HepG2 (cell line): ENCODE measurements at regions not wholly inside any gene's neighbourhood (a gene's known extent, or its start where the extent isn't known, plus 50 kb on each side); places are given as distances from the start of the nearest gene placed in this dataset.

Experiments used
- ATAC-seq: fragments of 200-7000 bp; cut with Tn5 transposase; 3 replicates; pipeline ENCODE4 v1.9.1; 2020; ENCODE audit warnings: mild to moderate bottlenecking, moderate library complexity
- BruUV-seq: library from RNA; stranded (reverse); fragments of 400-500 nt; replicated peaks from 2 replicates; lab custom pipeline; 2021; lab: Mats Ljungman, UMichigan
- CTCF ChIA-PET: fragments of 300-600 bp; formaldehyde crosslinking; extraction: SDS; loops from one replicate; lab custom pipeline; 2021; ENCODE audit warnings: low total read pairs, inconsistent platforms, low intra/inter-chr PET ratio; lab: Yijun Ruan, JAX
- POLR2A ChIA-PET: fragments of 350-600 bp; sonication (Branson Sonifier 250); formaldehyde crosslinking; loops from one replicate; lab custom pipeline; 2020; ENCODE audit warnings: antibody characterized with exemption, inconsistent platforms; lab: Yijun Ruan, JAX
- DNase-seq: peaks from one replicate; pipeline ENCODE4 v3.0.0-alpha.2; 2015; ENCODE audit warnings: low spot score
- FAIRE-seq: peaks from 3 replicates; lab custom pipeline; 2011; peaks lifted over from hg19 to GRCh38; lab: Jason Lieb, UNC
- H2AFZ ChIP-seq: one replicate; pipeline ENCODE4 v1.6.1; 2011; ENCODE audit warnings: low read length, inconsistent platforms
- H3K27ac ChIP-seq: fragments of 300-600 bp; 3 replicates; pipeline ENCODE4 v1.8.0; 2011; ENCODE audit warnings: mixed run types, mild to moderate bottlenecking, mixed read lengths, low read length, inconsistent platforms; ENCODE audit not compliant: insufficient read depth; ENCODE audit errors: extremely low read length
- H3K27me3 ChIP-seq, 2 experiments: fragments of 200-600 bp in 1 of 2; 2 replicates in 1 of 2; 3 replicates in 1 of 2; pipeline versions ENCODE4 v1.6.0 to v1.8.0; 2011; ENCODE audit warnings: low read length in 2 of 2, mild to moderate bottlenecking in 2 of 2, moderate library complexity in 2 of 2, inconsistent platforms in 1 of 2; ENCODE audit not compliant: insufficient read depth in 2 of 2, control insufficient read depth in 1 of 2
- H3K36me3 ChIP-seq, 2 experiments: fragments of 200-600 bp in 1 of 2; replicated peaks in 1 of 2; 2 replicates in 1 of 2; 3 replicates in 1 of 2; pipeline versions ENCODE4 v1.5.1 to v1.8.0; 2011; ENCODE audit warnings: low read length in 2 of 2, inconsistent platforms in 1 of 2; ENCODE audit not compliant: insufficient read depth in 2 of 2, control insufficient read depth in 1 of 2
- H3K4me1 ChIP-seq: 2 replicates; pipeline ENCODE4 v1.5.1; 2012; ENCODE audit warnings: low read length, inconsistent platforms; ENCODE audit not compliant: insufficient read depth
- H3K4me2 ChIP-seq: 2 replicates; pipeline ENCODE4 v1.6.0; 2011; ENCODE audit warnings: low read depth, low read length, inconsistent platforms
- H3K4me3 ChIP-seq, 3 experiments: fragments of 200-600 bp in 1 of 3; sonication (generic), shearing (Covaris generic) in 1 of 3; replicated peaks in 1 of 3; 2 replicates each; pipeline ENCODE4 v1.5.1; 2011 to 2016; ENCODE audit warnings: low read length in 3 of 3, inconsistent platforms in 2 of 3, low read depth in 2 of 3, mild to moderate bottlenecking in 2 of 3, control low read depth in 1 of 3, mixed read lengths in 1 of 3; ENCODE audit not compliant: insufficient read depth in 1 of 3
- H3K79me2 ChIP-seq: one replicate; pipeline ENCODE4 v1.6.1; 2011; ENCODE audit warnings: low read length, inconsistent platforms; ENCODE audit not compliant: insufficient read depth
- H3K9ac ChIP-seq: 2 replicates; pipeline ENCODE4 v1.6.0; 2011; ENCODE audit warnings: mild to moderate bottlenecking, low read depth, low read length, inconsistent platforms; ENCODE audit not compliant: insufficient read depth
- H3K9me3 ChIP-seq: 2 replicates; pipeline ENCODE4 v1.5.1; 2012; ENCODE audit warnings: mild to moderate bottlenecking, low read length
- H4K20me1 ChIP-seq: 2 replicates; pipeline ENCODE4 v1.6.0; 2011; ENCODE audit warnings: inconsistent platforms, mild to moderate bottlenecking, low read length, moderate library complexity; ENCODE audit not compliant: insufficient read depth
- EP300 ChIP-seq, 3 experiments: sonication (generic) in 1 of 3; formaldehyde crosslinking in 1 of 3; IDR thresholded peaks; 2 replicates each; pipeline versions ENCODE4 v1.5.1 to v1.6.1; 2011 to 2020; ENCODE audit warnings: low read depth in 2 of 3, low read length in 2 of 3, borderline replicate concordance in 1 of 3, improper control_type of control experiment in 1 of 3, mild to moderate bottlenecking in 1 of 3, missing genetic modification reagents in 1 of 3, moderate library complexity in 1 of 3
- NR3C1 ChIP-seq: sonication (generic); formaldehyde crosslinking; IDR thresholded peaks from 2 replicates; pipeline ENCODE4 v1.4.0; 2020; ENCODE audit warnings: missing genetic modification reagents
- ZNF367 ChIP-seq: sonication (generic); formaldehyde crosslinking; IDR thresholded peaks from 2 replicates; pipeline ENCODE4 v1.4.0; 2020; ENCODE audit warnings: missing genetic modification reagents, borderline replicate concordance
- ZNF577 ChIP-seq: sonication (generic); formaldehyde crosslinking; IDR thresholded peaks from 2 replicates; pipeline ENCODE4 v1.4.0; 2020; ENCODE audit warnings: mild to moderate bottlenecking, low read depth, missing genetic modification reagents, borderline replicate concordance
- WGBS: methylation state at CpG from one replicate; pipeline ENCODE4 v1.1.6; 2017; ENCODE audit warnings: low lambda C conversion rate; 5-methylcytosine and 5-hydroxymethylcytosine counted together
- in situ Hi-C: cut with HindIII; loops from 2 replicates; pipeline ENCODE4 v1.10.0; 2017; ENCODE audit warnings: low pct_unique_long_range_greater_than_20kb; ENCODE audit not compliant: extremely low pct_ligation_motif_present
- intact Hi-C: fragments of 100-400 bp; cut with micrococcal nuclease; formaldehyde crosslinking; loops from one replicate; pipeline ENCODE4 v1.10.0; 2022; ENCODE audit not compliant: unreplicated experiment
- TF ChIP-seq, protein P1 (sequence below): sonication (generic); formaldehyde crosslinking; IDR thresholded peaks from 2 replicates; pipeline ENCODE4 v1.5.1; 2020; ENCODE audit warnings: mild to moderate bottlenecking, missing genetic modification reagents, moderate library complexity

DNA sequence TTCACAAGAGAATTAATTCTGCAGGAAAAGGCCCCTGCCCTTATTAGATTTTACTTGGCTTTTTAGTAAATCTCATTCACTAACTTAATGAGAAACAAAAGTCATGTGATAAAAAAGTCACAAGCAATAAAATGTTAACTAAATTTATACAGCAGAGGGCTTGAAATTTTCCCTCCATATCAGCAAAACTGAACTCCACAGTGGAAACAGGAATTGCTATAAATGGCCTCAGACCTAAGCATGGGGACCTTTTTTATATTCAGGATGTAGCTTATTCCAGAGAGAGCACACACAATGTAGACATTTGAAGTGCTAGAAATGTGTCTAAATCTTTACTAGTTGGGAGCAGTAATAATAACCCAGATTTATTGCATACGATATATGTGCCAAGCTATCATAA lies 291.5 kb downstream of the C16orf95 start (continued):
- TF ChIP-seq, protein P1, sequence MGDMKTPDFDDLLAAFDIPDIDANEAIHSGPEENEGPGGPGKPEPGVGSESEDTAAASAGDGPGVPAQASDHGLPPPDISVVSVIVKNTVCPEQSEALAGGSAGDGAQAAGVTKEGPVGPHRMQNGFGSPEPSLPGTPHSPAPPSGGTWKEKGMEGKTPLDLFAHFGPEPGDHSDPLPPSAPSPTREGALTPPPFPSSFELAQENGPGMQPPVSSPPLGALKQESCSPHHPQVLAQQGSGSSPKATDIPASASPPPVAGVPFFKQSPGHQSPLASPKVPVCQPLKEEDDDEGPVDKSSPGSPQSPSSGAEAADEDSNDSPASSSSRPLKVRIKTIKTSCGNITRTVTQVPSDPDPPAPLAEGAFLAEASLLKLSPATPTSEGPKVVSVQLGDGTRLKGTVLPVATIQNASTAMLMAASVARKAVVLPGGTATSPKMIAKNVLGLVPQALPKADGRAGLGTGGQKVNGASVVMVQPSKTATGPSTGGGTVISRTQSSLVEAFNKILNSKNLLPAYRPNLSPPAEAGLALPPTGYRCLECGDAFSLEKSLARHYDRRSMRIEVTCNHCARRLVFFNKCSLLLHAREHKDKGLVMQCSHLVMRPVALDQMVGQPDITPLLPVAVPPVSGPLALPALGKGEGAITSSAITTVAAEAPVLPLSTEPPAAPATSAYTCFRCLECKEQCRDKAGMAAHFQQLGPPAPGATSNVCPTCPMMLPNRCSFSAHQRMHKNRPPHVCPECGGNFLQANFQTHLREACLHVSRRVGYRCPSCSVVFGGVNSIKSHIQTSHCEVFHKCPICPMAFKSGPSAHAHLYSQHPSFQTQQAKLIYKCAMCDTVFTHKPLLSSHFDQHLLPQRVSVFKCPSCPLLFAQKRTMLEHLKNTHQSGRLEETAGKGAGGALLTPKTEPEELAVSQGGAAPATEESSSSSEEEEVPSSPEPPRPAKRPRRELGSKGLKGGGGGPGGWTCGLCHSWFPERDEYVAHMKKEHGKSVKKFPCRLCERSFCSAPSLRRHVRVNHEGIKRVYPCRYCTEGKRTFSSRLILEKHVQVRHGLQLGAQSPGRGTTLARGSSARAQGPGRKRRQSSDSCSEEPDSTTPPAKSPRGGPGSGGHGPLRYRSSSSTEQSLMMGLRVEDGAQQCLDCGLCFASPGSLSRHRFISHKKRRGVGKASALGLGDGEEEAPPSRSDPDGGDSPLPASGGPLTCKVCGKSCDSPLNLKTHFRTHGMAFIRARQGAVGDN, result no peak
- TF ChIP-seq ZNF577 (CRISPR knock-in tag) (no peak), ZNF367 (CRISPR knock-in tag) (no peak)

DNA sequence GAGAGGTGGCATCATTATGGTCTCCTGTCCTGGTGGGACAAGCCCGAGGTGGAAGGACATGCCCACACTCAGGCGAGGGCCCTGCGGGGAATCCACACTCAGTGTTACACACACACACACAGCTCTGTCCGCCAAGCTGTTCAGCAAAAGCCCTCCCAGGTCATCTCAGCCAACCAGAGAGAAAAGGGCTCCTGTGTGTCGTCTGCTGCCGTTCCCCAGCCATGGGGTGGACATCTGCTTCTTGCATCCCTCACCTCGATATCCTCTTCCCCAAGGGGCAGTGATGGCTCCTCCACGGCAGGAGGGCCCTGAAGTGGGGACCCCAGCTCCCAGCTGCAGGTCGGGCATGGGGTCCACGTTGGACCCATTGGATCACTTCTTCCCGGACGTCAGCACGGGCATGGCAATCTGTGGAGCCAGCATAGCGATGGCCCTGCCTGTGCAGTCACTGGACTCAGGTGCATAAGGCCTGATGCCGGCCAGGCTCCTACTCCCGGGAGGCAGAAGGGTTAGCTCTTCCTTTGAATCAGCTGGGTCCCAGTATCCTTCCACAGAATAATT lies 290.1 kb downstream of the C16orf95 start:
- DNase-seq, result no peak
- ChIA-PET POLR2A (no interaction called here), CTCF (no interaction called here)
- H3K4me1 ChIP-seq, result no peaks in the 10 kb centered on the region
- no peak overlapping the region for H3K4me3 ChIP-seq
- H3K9ac ChIP-seq, result no peak overlapping the region
- no peak for FAIRE-seq
- in situ Hi-C loops, result no loop called here
- no peaks in the 10 kb centered on the region for H4K20me1 ChIP-seq
- no peaks in the 10 kb centered on the region for H3K9me3 ChIP-seq
- H3K27me3 ChIP-seq, result peaks cover 0 to 20% of the 10 kb centered on the region in 2 experiments; a peak in 3 of 5 replicates
- TF ChIP-seq EP300 (IDR thresholded peaks at IDR 0.05; ENCODE audit: low read depth in 2 of 2, low read length in 2 of 2) (no peak), EP300 (CRISPR knock-in tag; IDR thresholded peaks at IDR 0.05; ENCODE audit: borderline replicate concordance) (no peak), NR3C1 (CRISPR knock-in tag) (0 out of 2 replicates have a peak, but pooled peaks have one; percentile 27)
- intact Hi-C loops, result no loop called here
- H3K36me3 ChIP-seq, result no peaks in the 10 kb centered on the region
- H3K79me2 ChIP-seq, result no peaks in the 10 kb centered on the region
- WGBS, result 16% methylated on average over 13 of the region's 16 CpGs
- BruUV-seq, result no TSS peak
- ATAC-seq, result no peak
- no peak overlapping the region for H3K27ac ChIP-seq
- H3K4me2 ChIP-seq, result no peak overlapping the region
- no peak overlapping the region for H2AFZ ChIP-seq
